ENCODE measurements at regions not wholly inside any gene's neighbourhood (a gene's known extent, or its start where the extent isn't known, plus 50 kb on each side); places are given as distances from the start of the nearest gene placed in this dataset.

DNA sequence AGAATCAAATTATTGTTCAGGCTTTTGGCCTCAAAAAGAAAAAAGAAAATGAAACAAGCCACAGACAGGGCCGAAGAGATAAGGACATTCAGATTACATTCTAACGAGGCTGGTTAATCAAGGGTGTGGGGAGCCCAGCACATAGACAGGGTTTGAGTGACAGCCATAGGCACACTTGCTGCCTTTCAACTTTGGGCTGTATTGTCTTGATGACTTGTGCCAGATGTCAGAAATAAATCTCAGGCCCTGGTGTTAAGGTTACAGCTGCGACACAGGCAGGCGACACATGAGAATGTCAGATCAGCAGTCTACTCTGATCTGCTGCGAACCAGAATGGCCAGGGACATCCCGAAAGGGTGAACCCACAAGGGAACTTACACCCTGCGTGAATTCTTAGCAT lies 231.2 kb upstream of the ARRDC4 start:
- DNase-seq, result no peak
- H3K36me3 Mint-ChIP-seq (ENCODE audit: insufficient read depth, unreplicated experiment), result no peaks in the 10 kb centered on the region
- CTCF ChIA-PET, result no interaction called here
- H3K27me3 Mint-ChIP-seq (ENCODE audit: unreplicated experiment), result no peaks in the 10 kb centered on the region
- H3K9me3 Mint-ChIP-seq (ENCODE audit: low read depth, unreplicated experiment), result no peaks in the 10 kb centered on the region
- intact Hi-C loops (cut with micrococcal nuclease; ENCODE audit: unreplicated experiment), result no loop called here
- no peaks in the 10 kb centered on the region for H3K4me1 Mint-ChIP-seq (ENCODE audit: low read depth, unreplicated experiment)
- BruUV-seq (replicated peaks), result no TSS peak
- H3K4me3 Mint-ChIP-seq (ENCODE audit: low read depth, unreplicated experiment), result no peak overlapping the region
- TF ChIP-seq, protein P1, sequence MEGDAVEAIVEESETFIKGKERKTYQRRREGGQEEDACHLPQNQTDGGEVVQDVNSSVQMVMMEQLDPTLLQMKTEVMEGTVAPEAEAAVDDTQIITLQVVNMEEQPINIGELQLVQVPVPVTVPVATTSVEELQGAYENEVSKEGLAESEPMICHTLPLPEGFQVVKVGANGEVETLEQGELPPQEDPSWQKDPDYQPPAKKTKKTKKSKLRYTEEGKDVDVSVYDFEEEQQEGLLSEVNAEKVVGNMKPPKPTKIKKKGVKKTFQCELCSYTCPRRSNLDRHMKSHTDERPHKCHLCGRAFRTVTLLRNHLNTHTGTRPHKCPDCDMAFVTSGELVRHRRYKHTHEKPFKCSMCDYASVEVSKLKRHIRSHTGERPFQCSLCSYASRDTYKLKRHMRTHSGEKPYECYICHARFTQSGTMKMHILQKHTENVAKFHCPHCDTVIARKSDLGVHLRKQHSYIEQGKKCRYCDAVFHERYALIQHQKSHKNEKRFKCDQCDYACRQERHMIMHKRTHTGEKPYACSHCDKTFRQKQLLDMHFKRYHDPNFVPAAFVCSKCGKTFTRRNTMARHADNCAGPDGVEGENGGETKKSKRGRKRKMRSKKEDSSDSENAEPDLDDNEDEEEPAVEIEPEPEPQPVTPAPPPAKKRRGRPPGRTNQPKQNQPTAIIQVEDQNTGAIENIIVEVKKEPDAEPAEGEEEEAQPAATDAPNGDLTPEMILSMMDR (IDR thresholded peaks at IDR 0.05; ENCODE audit: unreplicated experiment), result no peak
- H3K27ac Mint-ChIP-seq (ENCODE audit: unreplicated experiment), result no peak overlapping the region

DNA sequence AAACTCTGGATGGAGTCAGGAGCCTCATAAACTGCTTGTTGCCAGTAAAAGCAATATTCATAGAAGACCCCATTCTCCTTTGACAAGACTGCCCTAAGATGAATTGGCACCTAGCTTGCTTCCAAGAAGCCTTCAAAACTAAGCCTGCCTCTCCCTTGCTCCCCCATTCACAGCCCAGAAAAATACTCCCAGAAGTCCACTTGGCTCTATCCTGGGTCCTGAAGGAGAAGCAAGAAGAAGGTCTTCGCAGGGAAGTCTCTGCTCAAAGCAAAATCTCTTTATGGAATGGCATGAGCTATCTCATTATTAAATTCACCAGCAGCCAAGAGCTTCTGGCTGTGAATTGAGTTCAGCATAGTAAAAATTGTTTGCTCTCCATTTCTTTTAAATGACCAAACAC lies 230.2 kb upstream of the ARRDC4 start:
- TF ChIP-seq, protein P1 (IDR thresholded peaks at IDR 0.05; ENCODE audit: unreplicated experiment), result no peak
- no peak overlapping the region for H3K27ac Mint-ChIP-seq (ENCODE audit: unreplicated experiment)
- no peaks in the 10 kb centered on the region for H3K36me3 Mint-ChIP-seq (ENCODE audit: insufficient read depth, unreplicated experiment)
- H3K27me3 Mint-ChIP-seq (ENCODE audit: unreplicated experiment), result no peaks in the 10 kb centered on the region
- BruUV-seq (replicated peaks), result no TSS peak
- CTCF ChIA-PET, result no interaction called here
- intact Hi-C loops (cut with micrococcal nuclease; ENCODE audit: unreplicated experiment), result no loop called here
- no peak overlapping the region for H3K4me3 Mint-ChIP-seq (ENCODE audit: low read depth, unreplicated experiment)
- no peaks in the 10 kb centered on the region for H3K4me1 Mint-ChIP-seq (ENCODE audit: low read depth, unreplicated experiment)
- DNase-seq, result no peak
- H3K9me3 Mint-ChIP-seq (ENCODE audit: low read depth, unreplicated experiment), result no peaks in the 10 kb centered on the region

DNA sequence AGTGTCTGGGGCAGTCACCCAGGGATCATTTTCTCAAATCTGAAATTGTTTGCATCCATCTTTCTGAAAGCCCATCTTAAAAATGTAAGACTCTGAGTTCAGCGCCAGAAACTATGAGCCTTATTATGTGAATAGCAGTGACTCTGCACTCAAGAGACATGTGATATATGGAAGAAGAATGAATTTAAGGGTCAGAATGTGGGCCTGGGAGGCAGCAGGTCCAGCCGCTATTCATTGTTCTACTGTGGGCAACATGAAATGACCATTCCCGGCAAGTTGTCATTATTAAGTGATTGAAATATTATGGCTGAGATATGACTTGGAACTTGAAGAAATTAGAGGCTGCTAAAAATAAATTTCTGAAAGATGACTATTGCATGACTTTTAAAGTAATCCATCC lies 228.6 kb upstream of the ARRDC4 start:
- DNase-seq, result no peak
- Mint-ChIP-seq H3K4me1 (ENCODE audit: low read depth, unreplicated experiment) (no peaks in the 10 kb centered on the region), H3K27me3 (ENCODE audit: unreplicated experiment) (no peaks in the 10 kb centered on the region), H3K27ac (ENCODE audit: unreplicated experiment) (no peak overlapping the region), H3K9me3 (ENCODE audit: low read depth, unreplicated experiment) (no peaks in the 10 kb centered on the region), H3K4me3 (ENCODE audit: low read depth, unreplicated experiment) (no peak overlapping the region), H3K36me3 (ENCODE audit: insufficient read depth, unreplicated experiment) (no peaks in the 10 kb centered on the region)
- CTCF ChIA-PET, result no interaction called here
- BruUV-seq (replicated peaks), result no TSS peak
- intact Hi-C loops (cut with micrococcal nuclease; ENCODE audit: unreplicated experiment), result no loop called here
- TF ChIP-seq, protein P1 (IDR thresholded peaks at IDR 0.05; ENCODE audit: unreplicated experiment), result no peak

DNA sequence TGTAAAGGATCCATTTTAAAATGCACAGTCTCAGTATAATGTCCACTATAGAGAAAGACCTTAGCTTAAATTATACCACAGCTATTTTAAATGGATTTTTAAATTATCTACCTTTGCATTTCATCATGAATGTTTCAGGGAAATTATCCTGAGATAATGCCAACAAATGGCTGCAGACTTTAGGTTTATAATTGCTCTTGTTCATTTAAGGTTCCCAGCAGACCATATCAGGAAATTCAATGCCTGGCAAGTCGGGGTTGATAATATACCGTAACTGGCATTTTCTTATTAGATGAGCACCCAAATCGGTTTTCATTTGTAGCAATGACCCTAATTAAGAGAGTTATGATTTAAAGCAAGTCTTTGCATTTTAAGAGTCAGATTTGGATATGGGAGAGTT lies 227.1 kb upstream of the ARRDC4 start:
- no peaks in the 10 kb centered on the region for H3K4me1 Mint-ChIP-seq (ENCODE audit: low read depth, unreplicated experiment)
- intact Hi-C loops (cut with micrococcal nuclease; ENCODE audit: unreplicated experiment), result no loop called here
- no TSS peak for BruUV-seq (replicated peaks)
- CTCF ChIA-PET, result no interaction called here
- no peak overlapping the region for H3K27ac Mint-ChIP-seq (ENCODE audit: unreplicated experiment)
- TF ChIP-seq, protein P1 (IDR thresholded peaks at IDR 0.05; ENCODE audit: unreplicated experiment), result no peak
- no peaks in the 10 kb centered on the region for H3K36me3 Mint-ChIP-seq (ENCODE audit: insufficient read depth, unreplicated experiment)
- no peak overlapping the region for H3K4me3 Mint-ChIP-seq (ENCODE audit: low read depth, unreplicated experiment)
- no peaks in the 10 kb centered on the region for H3K9me3 Mint-ChIP-seq (ENCODE audit: low read depth, unreplicated experiment)
- no peak for DNase-seq
- no peaks in the 10 kb centered on the region for H3K27me3 Mint-ChIP-seq (ENCODE audit: unreplicated experiment)

DNA sequence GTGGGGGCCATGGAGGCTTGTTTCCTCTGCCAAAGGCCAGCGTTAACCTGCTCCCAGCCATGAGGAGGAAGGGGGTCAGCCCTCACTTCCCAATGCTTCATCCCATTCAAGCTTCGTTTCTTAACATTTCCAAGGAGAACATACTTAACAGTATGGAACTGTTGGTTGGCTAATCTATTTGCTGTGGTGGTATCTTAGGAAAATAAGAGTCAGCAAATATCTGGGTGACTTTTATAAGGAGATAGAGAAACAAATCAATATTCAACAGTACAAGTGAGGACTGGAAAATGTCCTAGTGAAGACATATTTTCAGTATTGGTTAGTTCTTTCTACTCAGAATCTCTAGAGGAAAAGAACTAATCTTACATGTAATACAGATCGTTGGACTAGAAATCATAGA lies 223.8 kb upstream of the ARRDC4 start:
- DNase-seq, result no peak
- no peaks in the 10 kb centered on the region for H3K36me3 Mint-ChIP-seq (ENCODE audit: insufficient read depth, unreplicated experiment)
- BruUV-seq (replicated peaks), result no TSS peak
- intact Hi-C loops (cut with micrococcal nuclease; ENCODE audit: unreplicated experiment), result no loop called here
- CTCF ChIA-PET, result no interaction called here
- H3K27ac Mint-ChIP-seq (ENCODE audit: unreplicated experiment), result no peak overlapping the region
- no peaks in the 10 kb centered on the region for H3K27me3 Mint-ChIP-seq (ENCODE audit: unreplicated experiment)
- H3K4me3 Mint-ChIP-seq (ENCODE audit: low read depth, unreplicated experiment), result no peak overlapping the region
- TF ChIP-seq, protein P1 (IDR thresholded peaks at IDR 0.05; ENCODE audit: unreplicated experiment), result no peak
- H3K9me3 Mint-ChIP-seq (ENCODE audit: low read depth, unreplicated experiment), result no peaks in the 10 kb centered on the region
- no peaks in the 10 kb centered on the region for H3K4me1 Mint-ChIP-seq (ENCODE audit: low read depth, unreplicated experiment)

Measured in Calu3 (cell line).